ENCODE measurements at regions not wholly inside any gene's neighbourhood (a gene's known extent, or its start where the extent isn't known, plus 50 kb on each side); places are given as distances from the start of the nearest gene placed in this dataset.

GRCh38 chr3:30288830-30289229, 317.6 kb upstream of the TGFBR2 start:
- TF ChIP-seq ELK1 (IDR thresholded peaks at IDR 0.05; ENCODE audit: borderline replicate concordance, low read depth, low read length) = no peak
- no peak for TF ChIP-seq CTCF (conservative IDR thresholded peaks at IDR 0.05; ENCODE audit: low read depth, low read length)
- TF ChIP-seq CEBPB (IDR thresholded peaks at IDR 0.05; ENCODE audit: low read depth, low read length) = no peak
- no peak for TF ChIP-seq MXI1 (IDR thresholded peaks at IDR 0.05; ENCODE audit: borderline replicate concordance, low read depth, low read length)

Data from IMR-90 (cell line).